K562 (cell line): ENCODE measurements at regions not wholly inside any gene's neighbourhood (a gene's known extent, or its start where the extent isn't known, plus 50 kb on each side); places are given as distances from the start of the nearest gene placed in this dataset.

Source experiments
- CTCF ChIP-seq, 3 experiments: IDR thresholded peaks in 2 of 3; conservative IDR thresholded peaks in 1 of 3; 2 replicates each; pipeline ENCODE4 v1.5.1; 2011 to 2012; ENCODE audit warnings: low read length in 3 of 3, mild to moderate bottlenecking in 3 of 3, control low read depth in 2 of 3, improper control_type of control experiment in 1 of 3, inconsistent platforms in 1 of 3, low read depth in 1 of 3, mixed read lengths in 1 of 3, moderate library complexity in 1 of 3; ENCODE audit not compliant: insufficient read depth in 2 of 3
- JUN ChIP-seq, 2 experiments: sonication (generic) in 1 of 2; formaldehyde crosslinking in 1 of 2; IDR thresholded peaks; 2 replicates each; pipeline versions ENCODE4 v1.6.1 to v1.8.0; 2012 to 2022; ENCODE audit warnings: borderline replicate concordance in 2 of 2, mild to moderate bottlenecking in 2 of 2, improper control_type of control experiment in 1 of 2, low read depth in 1 of 2, low read length in 1 of 2, missing genetic modification reagents in 1 of 2
- MGA ChIP-seq: fragments of 450-650 bp; IDR thresholded peaks from 2 replicates; pipeline ENCODE4 v1.6.1; 2016; ENCODE audit warnings: mild to moderate bottlenecking, moderate library complexity
- POLR2A ChIP-seq: fragments of 450-650 bp; conservative IDR thresholded peaks from 2 replicates; pipeline ENCODE4 v1.6.1; 2016
- POLR2AphosphoS5 ChIP-seq: IDR thresholded peaks from 2 replicates; pipeline ENCODE4 v1.6.1; 2011; ENCODE audit warnings: mild to moderate bottlenecking, low read depth, low read length, moderate library complexity; ENCODE audit not compliant: control insufficient read depth, insufficient read depth
- RBFOX2 ChIP-seq: fragments of 200-400 bp; formaldehyde crosslinking; IDR thresholded peaks from 2 replicates; pipeline ENCODE4 v1.6.1; 2017; ENCODE audit warnings: low read depth, mild to moderate bottlenecking, low read length, moderate library complexity
- SIN3A ChIP-seq, 2 experiments: fragments of 150-350 bp in 1 of 2; IDR thresholded peaks; 2 replicates each; pipeline ENCODE4 v1.6.1; 2011 to 2016; ENCODE audit warnings: borderline replicate concordance in 2 of 2, low read depth in 2 of 2, low read length in 2 of 2, mild to moderate bottlenecking in 2 of 2, moderate library complexity in 2 of 2; ENCODE audit not compliant: control insufficient read depth in 1 of 2
- TBP ChIP-seq: optimal IDR thresholded peaks from 2 replicates; pipeline ENCODE3; 2011; ENCODE audit warnings: low read depth, low read length, improper control_type of control experiment
- TEAD1 ChIP-seq, 2 experiments: fragments of 450-650 bp in 1 of 2; sonication (generic) in 1 of 2; formaldehyde crosslinking; IDR thresholded peaks; 2 replicates each; pipeline versions ENCODE4 v1.4.0 to v1.8.0; 2020 to 2022; ENCODE audit warnings: mild to moderate bottlenecking in 2 of 2, missing genetic modification reagents in 1 of 2
- TSHZ1 ChIP-seq: fragments of 250-450 bp; sonication (Bioruptor Pico); IDR thresholded peaks from 2 replicates; pipeline ENCODE4 v1.4.0; 2020; ENCODE audit warnings: mild to moderate bottlenecking, moderate library complexity
- ZBTB26 ChIP-seq: fragments of 450-650 bp; formaldehyde crosslinking; IDR thresholded peaks from 2 replicates; pipeline ENCODE4 v1.4.0; 2022; ENCODE audit warnings: missing genetic modification characterization

GRCh38 chr1:189752461-189752995, 725.1 kb downstream of the BRINP3 start:
- no peak for TF ChIP-seq SIN3A (IDR thresholded peaks at IDR 0.05; ENCODE audit: borderline replicate concordance in 2 of 2, control insufficient read depth in 1 of 2, low read depth in 2 of 2, low read length in 2 of 2)
- TF ChIP-seq CTCF (IDR thresholded peaks at IDR 0.05 in 2 of 3, conservative IDR thresholded peaks at IDR 0.05 in 1 of 3; ENCODE audit: insufficient read depth in 2 of 3, low read depth in 1 of 3, low read length in 3 of 3): no peak
- TF ChIP-seq POLR2A: no peak
- no peak for TF ChIP-seq POLR2AphosphoS5
- no peak for TF ChIP-seq MGA
- TF ChIP-seq TSHZ1 (CRISPR knock-in tag): no peak
- no peak for TF ChIP-seq TBP
- TF ChIP-seq RBFOX2: no peak
- no peak for TF ChIP-seq TEAD1 (CRISPR knock-in tag; IDR thresholded peaks at IDR 0.05)
- no peak for TF ChIP-seq JUN (IDR thresholded peaks at IDR 0.05; ENCODE audit: borderline replicate concordance, low read depth, low read length)
- TF ChIP-seq JUN (CRISPR knock-in tag; IDR thresholded peaks at IDR 0.05; ENCODE audit: borderline replicate concordance): no peak
- TF ChIP-seq ZBTB26 (CRISPR knock-in tag): no peak
